Ammon's horn (tissue), 1 donor: ENCODE measurements at regions not wholly inside any gene's neighbourhood (a gene's known extent, or its start where the extent isn't known, plus 50 kb on each side); places are given as distances from the start of the nearest gene placed in this dataset.

Source experiments
- DNase-seq: peaks from one replicate; pipeline ENCODE4 v3.0.0-alpha.2; 2016; ENCODE audit warnings: low spot score

DNA sequence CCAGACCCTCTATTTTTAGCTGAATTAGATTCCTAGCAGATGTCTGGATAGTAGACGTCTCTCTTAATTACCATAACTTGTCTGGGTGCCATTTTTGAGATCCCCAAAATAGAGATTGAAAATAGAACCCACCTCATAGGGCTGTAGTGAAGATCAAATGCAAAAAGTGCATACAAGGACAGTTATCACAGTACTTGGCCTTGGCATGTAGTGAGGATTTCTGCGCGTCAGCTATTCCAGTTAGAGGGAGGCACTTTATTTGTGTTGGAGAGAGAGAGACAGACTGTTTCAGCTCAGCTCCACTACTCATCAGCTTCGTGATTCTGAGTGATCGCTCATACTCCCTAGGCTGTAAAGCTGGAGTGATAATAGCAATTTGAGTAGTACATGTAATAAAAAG lies 59.6 kb upstream of the CDH13 start:
- no peak for DNase-seq

DNA sequence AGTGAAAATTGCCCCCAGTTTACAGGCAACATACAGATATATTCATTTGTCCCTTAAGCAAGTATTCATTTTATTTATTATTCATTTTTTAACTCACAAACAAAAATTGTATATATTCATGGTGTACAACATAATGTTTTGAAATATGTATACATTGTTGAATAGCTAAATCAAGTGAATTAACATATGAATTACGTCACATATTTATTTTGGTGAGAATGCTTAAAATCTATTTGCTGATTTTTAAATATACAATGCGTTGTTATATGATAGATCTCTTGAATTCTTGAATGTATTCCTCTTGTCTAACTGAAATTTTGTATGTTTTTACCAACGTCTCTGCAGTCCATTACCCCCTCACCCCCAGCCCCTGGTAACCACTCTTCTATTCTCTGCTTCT lies 63.4 kb upstream of the CDH13 start:
- no peak for DNase-seq

DNA sequence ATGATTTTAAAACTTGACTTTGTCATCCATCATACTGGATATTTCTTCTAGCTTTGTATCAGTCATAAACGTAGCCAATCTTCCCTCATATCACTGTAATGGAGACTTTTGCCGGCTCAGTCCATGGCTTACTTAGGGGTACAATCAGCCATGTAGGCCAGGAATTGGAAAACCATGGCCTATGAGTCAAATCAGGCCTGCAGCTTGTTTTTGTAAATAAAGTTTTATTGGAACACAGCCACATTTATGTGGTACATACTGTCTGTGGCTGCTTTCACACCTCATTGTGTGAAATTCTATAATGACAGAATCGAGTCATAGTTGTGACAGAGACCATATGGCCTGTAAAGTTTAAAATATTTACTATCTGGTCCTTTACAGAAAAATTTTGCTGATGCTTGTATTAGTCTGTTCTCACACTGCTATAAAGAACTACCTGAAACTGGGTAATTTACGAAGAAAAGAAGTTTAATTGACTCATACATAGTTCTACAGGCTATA lies 64.5 kb upstream of the CDH13 start:
- no peak for DNase-seq

DNA sequence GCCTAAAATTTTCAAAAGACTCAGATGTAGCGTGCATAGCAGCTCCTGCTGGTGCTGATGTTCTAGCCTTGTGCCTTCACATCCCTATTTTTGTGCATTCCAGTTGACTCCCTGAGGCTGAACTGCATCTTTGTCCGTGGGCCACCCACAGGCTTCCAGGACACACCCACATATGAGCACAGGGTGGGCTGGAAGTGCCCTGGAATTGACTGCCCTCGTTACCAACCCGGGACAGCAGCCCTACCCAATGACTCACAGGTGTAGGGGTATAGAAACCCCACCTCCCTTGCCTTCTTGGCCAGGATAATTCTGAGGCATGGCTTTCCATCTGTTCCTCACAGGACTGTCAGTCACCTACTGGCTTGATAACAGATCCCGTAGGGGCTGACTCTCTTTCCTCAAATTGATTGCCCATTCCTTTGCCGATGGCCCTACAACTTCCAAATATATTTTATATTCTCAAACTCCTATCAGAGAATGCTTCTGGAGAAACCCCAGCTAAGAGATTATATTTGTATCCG lies 65.9 kb upstream of the CDH13 start:
- no peak for DNase-seq

DNA sequence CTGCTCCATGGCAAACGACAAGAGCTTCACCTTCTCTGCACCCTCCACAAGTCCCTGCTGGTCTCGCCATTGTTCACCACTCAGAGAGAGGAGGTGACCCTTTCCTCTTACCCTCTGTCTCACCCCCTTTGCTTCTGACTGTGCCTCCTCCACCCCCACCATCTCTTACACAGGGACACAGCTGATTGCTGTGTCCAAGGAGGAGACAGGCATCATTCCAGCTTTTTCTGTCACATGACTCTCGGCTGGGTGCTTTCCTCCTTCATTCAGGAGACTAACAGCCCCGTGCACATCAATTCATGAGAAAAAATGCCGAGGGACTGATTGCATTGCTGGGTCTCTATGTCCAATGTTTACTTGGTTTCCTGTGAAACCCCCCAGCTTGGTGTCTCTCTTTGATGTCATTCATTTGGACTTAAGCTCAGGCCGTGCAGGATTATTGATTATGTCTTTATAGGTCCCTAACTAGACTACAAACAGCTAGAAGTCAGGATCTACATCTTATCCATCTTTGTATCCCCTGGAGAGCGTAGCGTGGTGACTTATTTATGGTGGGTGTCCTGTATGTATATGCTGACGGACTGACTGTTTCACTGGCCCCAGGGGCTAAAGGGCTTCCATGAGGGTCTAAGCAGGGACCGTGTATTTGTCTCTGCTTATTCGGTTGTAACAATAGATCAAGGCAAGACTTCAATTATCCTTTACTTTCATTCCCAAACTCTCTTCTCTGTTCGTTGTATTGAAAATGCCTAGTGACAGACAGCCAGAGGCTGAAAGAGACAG lies 82.2 kb upstream of the CDH13 start:
- no peak for DNase-seq

DNA sequence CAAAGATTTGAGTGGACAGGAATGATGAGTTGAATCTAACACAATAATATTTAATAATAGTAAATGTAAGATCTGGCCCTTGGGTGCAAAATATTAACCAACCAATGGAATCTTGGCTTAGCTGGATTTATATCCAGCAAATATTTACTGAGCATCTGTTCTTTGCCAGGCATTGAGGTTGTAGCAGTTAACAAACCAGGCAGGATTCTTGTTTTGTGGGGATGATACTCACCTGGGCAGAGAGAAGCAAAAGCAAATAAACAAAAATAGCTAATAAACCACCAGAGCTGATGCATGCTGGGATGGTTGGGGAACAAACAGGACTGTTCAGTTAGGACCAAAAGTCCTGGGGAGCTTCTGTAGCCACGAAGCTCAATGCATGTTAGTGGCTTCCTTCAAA lies 84.1 kb upstream of the CDH13 start:
- no peak for DNase-seq

DNA sequence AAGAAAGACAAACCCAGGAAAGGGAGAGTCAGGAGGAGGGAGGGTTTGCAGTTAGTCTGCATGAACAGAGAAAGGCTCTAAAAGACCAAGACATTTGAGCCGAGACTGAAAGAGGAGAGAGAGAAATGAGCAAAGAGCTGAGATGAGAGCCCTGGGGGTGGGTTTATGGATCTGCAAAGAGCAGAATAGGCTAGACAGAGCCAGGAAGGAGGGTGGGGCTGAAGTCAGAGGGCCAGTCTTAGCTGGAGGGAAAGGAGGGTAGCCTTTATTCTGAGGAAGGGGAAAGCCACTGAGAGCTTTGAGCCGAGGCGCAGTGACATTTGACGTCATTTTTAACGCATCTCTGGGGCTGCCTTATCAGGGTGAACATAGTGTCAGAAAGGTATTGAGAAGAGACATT lies 85.7 kb upstream of the CDH13 start:
- DNase-seq: no peak

DNA sequence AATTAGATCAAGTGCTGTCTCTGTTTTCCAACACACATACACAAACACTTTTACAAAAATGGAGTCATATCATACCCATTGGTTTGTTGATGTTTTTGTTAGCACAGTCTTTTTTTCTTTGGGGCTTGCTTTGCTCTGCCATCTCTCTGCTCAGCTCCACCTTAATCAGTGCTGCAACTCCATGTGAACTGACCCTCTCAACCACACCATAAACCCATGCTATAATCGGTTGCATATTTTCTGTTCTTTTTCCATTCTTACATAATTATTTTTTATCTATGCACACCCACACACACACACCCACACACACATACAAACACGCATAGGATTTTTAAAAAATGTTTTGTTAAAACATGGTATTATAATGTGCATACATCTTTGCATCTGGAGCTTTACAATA lies 91.0 kb upstream of the CDH13 start:
- DNase-seq: no peak

DNA sequence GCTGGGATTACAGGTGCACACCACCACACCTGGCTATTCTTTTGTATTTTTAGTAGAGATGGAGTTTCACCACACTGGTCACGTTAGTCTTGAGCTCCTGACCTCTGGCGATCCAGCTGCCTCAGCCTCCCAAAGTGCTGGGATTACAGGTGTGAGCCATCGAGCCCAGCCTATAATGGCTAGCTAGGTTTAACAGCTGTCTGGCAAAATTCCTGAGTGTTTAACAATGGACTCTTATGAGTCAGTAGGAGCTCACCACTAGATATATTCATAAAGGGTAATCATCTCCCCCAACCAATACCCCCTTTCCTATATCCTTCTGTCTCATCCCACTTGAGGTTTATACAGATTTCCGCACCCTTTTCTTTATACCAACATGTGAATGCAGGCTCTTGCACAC lies 91.5 kb upstream of the CDH13 start:
- no peak for DNase-seq

DNA sequence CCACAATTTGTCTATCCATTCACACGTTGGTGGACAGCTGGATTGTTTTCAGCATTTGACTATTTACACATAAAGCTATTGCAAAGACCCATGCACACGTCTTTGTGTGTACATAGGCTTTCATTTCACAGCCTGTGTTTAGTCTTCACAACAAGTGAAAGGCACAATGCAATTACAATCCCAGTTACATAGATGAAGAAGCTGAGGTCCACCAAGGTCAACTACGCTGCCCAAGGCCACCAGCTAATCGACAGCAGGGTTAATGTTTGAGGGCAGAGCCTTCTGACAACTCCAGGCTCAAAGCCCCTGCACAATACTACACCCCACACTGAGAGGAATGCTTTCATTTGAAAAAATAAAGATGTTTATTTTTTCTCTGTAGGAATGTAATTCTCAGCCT lies 93.6 kb upstream of the CDH13 start:
- no peak for DNase-seq

DNA sequence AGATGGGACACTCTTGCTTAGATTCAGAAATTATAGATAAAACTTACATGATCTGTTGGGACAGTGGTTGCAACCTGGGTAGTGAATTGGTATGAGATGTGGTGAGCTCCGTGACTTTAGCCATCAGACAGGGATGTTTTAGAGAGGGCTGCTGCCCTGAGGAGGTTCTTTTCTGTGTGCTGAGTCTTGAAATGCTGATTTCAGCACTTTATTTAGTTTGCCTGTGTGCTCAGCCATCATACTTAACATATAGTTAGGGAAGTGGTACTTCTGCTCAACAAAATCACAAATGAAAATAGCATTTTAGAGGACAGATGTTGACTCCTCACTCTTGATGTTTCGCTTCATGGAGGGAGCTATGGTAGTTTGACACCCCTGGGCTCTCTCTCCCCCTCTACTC lies 95.9 kb upstream of the CDH13 start:
- DNase-seq: no peak

DNA sequence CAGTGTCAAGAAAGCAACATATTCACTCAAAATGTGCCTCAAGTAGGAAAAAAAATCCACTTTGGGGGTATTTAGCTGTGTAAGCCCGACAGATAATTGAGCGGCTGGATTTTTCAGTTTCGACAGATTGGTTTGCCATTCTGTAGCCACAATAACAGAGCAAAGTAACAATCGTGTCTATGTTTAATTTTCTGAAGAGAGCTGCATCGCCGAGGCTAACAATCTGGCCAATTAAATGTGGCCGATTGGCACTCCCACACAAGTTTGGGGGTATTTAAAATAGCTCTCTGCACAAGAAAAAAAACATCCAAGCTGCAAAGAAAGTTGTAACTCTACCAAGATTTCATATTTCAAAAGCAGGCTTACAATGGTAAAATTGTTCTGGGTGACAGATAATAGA lies 99.7 kb upstream of the CDH13 start:
- DNase-seq: peak; percentile 22

DNA sequence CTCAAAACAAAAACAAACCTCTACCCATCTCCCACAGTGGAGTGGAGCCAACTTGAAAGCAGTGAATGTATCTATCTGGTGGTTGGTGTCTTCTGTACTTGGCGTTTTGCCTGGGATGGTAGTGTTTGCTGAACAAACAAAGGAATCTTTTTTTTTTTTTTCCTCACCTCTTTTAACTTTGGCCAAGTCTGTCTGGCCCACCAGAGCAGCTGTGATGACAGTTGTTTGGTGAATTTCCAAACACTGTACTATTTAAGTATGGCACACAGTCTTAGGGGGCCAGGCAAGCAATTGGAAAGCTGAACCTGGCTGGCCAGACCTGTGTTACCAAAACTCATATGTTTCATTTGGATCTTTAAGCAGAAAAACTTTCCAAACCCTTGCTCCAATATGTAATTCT lies 101.8 kb upstream of the CDH13 start:
- DNase-seq: no peak

DNA sequence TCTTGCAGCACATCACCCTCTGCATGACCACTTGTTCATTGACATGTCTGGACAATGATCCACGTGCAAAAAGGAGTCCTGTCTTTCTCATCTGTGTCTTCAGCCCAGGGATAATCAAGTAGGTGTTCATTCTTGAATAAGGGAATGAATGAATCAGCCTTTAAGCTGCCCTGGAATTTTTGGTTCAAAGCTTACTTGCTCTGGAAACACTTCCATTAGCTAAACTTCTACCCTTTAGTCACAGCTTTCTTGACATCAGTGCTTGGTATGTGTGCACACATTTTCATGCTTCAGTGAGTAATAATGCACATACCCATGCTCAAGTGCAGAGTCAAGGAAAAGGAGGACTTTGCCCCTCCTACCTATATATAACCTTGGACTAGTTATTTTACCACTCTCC lies 103.0 kb upstream of the CDH13 start:
- no peak for DNase-seq

DNA sequence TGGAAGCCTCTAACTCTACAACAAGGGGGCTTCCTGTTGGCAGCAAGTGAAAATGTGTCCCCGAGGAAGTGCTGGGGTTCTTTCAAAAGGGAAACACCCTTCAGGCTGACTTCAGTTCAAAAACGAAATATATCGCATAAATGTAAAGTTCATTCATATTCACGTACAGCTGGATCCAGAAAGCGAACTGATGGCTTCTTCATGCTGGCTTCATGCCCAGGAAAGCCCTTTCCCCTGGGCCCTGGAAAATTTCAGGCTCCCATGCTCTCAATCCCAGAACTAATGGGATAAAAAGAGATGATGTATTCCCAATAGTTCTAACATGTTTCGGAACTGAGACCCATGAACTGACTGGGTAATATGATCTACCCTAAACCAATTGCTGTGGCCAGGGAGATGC lies 104.7 kb upstream of the CDH13 start:
- no peak for DNase-seq

DNA sequence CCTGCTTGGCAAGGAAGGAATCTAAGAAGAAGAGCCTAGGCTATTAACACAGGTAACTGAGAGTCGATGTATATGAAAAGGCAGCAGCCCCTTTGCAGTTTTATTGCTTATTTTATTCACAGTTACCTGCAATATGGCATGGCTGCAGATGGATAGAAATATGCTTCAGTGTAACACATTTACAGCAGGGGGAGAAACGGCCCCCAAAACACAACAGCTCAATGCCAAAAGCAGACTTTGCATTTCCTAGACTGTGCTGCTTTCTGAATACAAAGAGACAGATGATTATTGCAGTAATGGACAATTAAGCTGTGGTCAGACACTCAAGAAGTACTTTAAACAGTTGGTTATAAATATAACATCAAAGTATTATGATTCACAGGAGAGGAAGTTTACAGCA lies 108.0 kb upstream of the CDH13 start:
- DNase-seq: no peak

DNA sequence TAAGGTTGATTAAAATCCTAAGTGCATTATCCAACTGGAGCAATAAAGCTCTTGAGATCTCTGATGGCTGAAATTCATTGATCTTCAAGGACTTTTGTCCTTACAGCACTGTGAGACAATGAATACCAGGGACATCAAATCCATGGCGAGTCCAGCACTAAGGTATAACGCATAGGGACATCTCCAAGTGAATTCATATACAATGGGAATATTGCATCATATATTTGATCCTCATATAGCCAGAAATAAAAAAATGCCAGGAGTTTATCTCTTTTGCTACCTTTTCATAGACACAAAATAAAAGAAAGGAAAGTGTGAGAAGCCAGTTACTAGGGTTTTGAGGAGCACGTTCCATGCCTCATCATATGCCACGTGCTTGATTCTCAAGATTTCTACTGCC lies 112.5 kb upstream of the CDH13 start:
- DNase-seq: no peak

DNA sequence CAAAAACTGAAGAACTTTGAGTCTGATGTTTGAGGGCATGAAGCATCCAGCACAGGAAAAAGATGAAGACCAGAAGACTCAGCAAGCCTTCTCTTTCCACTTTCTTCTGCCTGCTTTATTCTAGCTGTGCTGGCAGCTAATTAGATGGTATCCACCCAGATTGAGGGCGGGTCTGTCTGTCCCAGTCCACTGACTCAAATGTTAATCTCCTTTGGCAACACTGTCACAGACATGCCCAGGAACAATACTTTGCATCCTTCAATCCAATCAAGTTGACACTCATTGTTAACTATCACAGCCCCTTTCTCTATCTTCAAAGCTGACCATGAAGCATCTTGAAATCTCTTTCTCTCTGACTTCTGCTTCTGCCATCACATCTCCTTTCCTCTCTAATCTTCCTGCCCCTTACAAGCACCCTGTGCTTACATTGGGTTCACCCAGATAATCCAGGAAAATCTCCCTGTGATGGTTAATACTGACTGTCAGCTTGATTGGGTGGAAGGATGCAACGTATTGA lies 115.9 kb upstream of the CDH13 start:
- no peak for DNase-seq

DNA sequence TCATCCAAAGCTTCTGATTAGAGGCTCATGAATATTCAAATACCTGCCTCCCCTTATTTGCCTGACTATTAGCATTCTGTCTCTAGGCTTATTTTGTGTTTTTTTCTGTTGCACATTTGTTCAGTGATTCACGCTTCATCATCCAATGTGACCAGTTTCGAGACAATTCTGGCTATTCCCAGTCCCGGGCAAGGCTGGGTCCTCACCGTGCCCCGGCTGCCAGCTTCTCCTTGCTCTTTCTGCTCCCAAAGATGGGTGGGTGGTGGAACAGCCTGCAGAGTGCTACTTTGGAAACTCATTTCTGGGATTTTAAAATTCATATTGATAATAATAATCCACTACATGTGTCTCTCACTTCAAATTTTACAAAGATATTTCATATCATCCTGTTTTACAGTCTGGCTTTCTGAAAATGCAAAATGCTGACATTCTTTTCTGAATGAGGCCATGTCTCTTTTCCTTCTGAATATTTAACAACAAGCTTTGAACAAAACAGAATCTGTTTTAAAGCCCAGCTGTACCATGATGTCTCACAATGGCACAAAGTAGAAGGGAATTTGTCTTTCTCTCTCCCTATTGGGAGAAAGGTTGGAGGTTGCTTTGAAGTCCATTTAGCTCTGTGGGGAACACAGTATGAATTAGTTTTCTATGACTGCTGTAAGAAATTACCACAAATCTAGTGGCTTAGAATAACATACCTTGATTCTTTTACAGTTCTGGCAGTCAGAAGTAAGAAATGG lies 116.9 kb upstream of the CDH13 start:
- peak; percentile 58 for DNase-seq

DNA sequence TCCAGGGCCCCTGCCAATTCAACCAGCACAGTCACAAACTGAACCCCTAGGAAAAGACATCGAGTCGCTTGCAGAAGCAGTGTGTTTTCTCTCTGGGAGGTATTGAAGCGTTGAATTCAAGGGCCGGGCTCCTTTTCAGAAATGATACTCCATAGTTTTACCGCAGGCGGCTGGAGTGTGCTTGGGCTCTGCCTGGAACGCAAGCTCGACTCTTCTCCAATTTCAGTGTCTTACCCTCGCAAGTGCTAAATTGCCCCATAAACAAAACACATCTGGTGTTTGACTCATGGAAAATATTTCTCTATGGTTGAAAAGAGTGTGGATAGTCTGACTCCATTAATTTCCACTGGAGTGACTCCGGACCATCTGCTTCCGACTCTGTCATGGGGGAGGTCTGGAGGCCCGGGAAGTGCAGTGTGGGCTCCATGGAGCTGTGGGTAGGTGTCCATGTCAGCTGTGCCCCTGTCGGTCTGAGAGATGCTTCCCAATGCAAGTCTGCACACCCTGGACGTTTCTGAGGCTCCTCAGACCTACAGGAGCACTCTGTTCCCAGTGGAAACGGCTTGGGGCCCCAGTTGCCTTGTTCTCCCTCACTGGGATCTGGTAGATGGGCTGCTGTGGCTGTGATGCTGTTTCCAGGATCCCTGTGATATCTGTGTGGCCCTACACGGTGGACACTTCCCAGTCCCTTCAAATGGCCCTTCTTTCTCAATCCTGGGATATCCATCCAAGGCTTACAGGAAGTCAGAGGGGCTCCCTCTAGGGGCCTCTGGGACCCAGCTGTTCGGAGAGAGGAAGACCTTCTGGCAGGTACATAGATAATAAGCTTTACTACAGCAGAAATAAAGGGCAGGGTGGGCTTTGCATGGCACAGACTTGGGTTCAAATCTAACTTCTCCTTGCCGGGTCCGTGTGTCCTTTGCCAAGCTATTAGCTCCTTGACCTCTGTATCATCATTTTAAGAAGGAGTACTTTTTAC lies 119.8 kb upstream of the CDH13 start:
- DNase-seq: no peak

DNA sequence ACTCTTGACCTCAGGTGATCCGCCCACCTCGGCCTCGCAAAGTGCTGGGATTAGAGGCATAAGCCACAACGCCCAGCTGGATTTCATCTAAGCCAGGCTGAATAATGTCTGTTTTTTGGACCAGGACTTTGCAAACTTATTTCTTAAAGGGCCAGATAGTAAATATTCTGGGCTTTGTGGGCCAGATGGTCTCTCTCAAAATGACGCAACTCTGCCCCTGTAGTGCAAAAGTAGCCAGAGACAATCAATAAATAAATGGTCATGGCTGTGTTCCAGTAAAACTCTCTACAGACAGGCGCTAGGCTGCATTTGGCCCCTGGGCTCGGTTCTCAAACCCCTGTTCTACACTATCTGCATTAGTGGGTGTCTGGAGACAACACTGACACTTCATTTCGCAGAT lies 121.9 kb upstream of the CDH13 start:
- DNase-seq: no peak

DNA sequence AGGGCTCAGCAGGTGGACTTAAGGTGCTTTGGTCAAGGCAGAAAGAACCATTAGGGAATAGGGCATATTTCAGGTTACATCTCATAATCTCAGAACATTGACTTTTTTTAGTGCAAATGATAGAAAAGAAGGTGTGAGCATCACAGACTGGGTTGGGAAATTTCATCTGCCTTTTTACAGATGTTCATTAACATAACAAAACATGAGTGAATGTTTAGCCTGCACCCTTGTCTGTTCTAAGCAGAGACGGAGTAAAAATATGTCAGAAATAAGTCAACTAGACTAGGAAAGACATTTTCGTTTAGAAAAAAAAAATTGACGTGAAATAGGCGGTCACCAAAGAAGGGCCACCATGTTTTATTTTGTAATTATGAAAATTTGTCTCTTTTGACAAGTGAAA lies 127.5 kb upstream of the CDH13 start:
- no peak for DNase-seq
